Esophagus muscularis mucosa (tissue), 4 donors: ENCODE measurements at regions not wholly inside any gene's neighbourhood (a gene's known extent, or its start where the extent isn't known, plus 50 kb on each side); places are given as distances from the start of the nearest gene placed in this dataset.

ENCODE experiments used
- DNase-seq: peaks from one replicate; pipeline ENCODE4 v3.0.0-alpha.2; 2017; ENCODE audit errors: extremely low spot score
- H3K27ac ChIP-seq, 4 donors: fragments of 200-600 bp; sonication (generic); replicated peaks in 1 of 4; 1 replicate in 3 of 4; 2 replicates in 1 of 4; pipeline ENCODE4 v1.5.1; 2016 to 2019; ENCODE audit warnings: mild to moderate bottlenecking in 1 of 4
- H3K27me3 ChIP-seq, 4 donors: fragments of 200-600 bp; sonication (generic); one replicate each; pipeline versions ENCODE4 v1.5.1 to v1.6.0; 2016 to 2019
- H3K36me3 ChIP-seq, 4 donors: fragments of 200-600 bp; sonication (generic); one replicate each; pipeline ENCODE4 v1.5.1; 2016 to 2019
- H3K4me1 ChIP-seq, 4 donors: fragments of 200-600 bp; sonication (generic); one replicate each; pipeline ENCODE4 v1.5.1; 2016 to 2019
- H3K4me3 ChIP-seq, 4 donors: fragments of 200-600 bp; sonication (generic); 1 replicate in 2 of 4; 2 replicates in 2 of 4; pipeline ENCODE4 v1.5.1; 2016 to 2019; ENCODE audit warnings: mild to moderate bottlenecking in 4 of 4, moderate library complexity in 1 of 4
- H3K9me3 ChIP-seq, 4 donors: fragments of 200-600 bp; sonication (generic); 1 replicate in 3 of 4; 2 replicates in 1 of 4; pipeline ENCODE4 v1.5.1; 2016 to 2019
- EP300 ChIP-seq: sonication (generic); formaldehyde crosslinking; IDR thresholded peaks from one replicate; pipeline ENCODE4 v1.6.1; 2017; ENCODE audit warnings: antibody characterized with exemption
- POLR2A ChIP-seq: fragments of 450-650 bp; IDR thresholded peaks from one replicate; pipeline ENCODE4 v1.6.1; 2017; ENCODE audit warnings: antibody characterized with exemption, moderate library complexity, mild to moderate bottlenecking, low read depth
- POLR2AphosphoS5 ChIP-seq, 2 donors: sonication (generic); formaldehyde crosslinking; IDR thresholded peaks; one replicate each; pipeline ENCODE4 v1.6.1; 2017; ENCODE audit warnings: antibody characterized with exemption in 2 of 2
- WGBS: methylation state at CpG from one replicate; pipeline ENCODE4 v1.1.5; 2018; 5-methylcytosine and 5-hydroxymethylcytosine counted together
- intact Hi-C: fragments of 100-400 bp; cut with DNase I; formaldehyde crosslinking; loops from one replicate; pipeline ENCODE4 v1.15.1; 2023
- TF ChIP-seq, protein P1 (sequence below), 3 experiments: fragments of 200-600 bp in 2 of 3; fragments of 450-650 bp in 1 of 3; sonication (generic) in 2 of 3; IDR thresholded peaks; one replicate each; pipeline ENCODE4 v1.5.1; 2017 to 2019; ENCODE audit warnings: antibody characterized with exemption in 3 of 3, mild to moderate bottlenecking in 2 of 3, moderate library complexity in 1 of 3

DNA sequence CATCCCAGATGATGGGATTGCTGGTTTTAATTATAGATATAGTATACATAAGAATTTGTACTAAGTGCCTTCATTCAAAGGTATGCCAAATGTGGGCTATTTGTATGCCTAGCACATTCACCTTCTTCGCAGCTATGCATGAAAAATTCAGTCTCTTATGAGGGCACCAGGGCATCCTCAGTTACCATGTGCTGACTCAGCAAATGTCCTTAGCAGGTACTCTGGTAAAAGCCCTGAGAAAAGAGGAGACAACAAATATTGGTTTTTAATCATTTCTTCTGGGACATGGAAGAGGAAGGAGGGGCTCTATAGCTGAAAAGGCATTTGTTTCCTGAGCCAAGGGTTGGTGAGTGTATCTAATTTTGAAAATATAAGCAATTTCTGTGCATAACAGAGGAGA lies 258.1 kb upstream of the BMP2 start:
- TF ChIP-seq, protein P1, sequence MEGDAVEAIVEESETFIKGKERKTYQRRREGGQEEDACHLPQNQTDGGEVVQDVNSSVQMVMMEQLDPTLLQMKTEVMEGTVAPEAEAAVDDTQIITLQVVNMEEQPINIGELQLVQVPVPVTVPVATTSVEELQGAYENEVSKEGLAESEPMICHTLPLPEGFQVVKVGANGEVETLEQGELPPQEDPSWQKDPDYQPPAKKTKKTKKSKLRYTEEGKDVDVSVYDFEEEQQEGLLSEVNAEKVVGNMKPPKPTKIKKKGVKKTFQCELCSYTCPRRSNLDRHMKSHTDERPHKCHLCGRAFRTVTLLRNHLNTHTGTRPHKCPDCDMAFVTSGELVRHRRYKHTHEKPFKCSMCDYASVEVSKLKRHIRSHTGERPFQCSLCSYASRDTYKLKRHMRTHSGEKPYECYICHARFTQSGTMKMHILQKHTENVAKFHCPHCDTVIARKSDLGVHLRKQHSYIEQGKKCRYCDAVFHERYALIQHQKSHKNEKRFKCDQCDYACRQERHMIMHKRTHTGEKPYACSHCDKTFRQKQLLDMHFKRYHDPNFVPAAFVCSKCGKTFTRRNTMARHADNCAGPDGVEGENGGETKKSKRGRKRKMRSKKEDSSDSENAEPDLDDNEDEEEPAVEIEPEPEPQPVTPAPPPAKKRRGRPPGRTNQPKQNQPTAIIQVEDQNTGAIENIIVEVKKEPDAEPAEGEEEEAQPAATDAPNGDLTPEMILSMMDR (IDR thresholded peaks at IDR 0.05) = no peak
- TF ChIP-seq EP300 = no peak
- Histone ChIP-seq H3K4me1 (no peaks in the 10 kb centered on the region), H3K9me3 (peaks cover 0 to 7% (median 3%) of the 10 kb centered on the region in 4 donors), H3K36me3 (no peaks in the 10 kb centered on the region), H3K27ac (no peak overlapping the region), H3K27me3 (no peaks in the 10 kb centered on the region), H3K4me3 (no peak overlapping the region)
- no peak for DNase-seq
- intact Hi-C loops = no loop called here
- WGBS = 84% methylated on average over 1 of the region's 1 CpG

DNA sequence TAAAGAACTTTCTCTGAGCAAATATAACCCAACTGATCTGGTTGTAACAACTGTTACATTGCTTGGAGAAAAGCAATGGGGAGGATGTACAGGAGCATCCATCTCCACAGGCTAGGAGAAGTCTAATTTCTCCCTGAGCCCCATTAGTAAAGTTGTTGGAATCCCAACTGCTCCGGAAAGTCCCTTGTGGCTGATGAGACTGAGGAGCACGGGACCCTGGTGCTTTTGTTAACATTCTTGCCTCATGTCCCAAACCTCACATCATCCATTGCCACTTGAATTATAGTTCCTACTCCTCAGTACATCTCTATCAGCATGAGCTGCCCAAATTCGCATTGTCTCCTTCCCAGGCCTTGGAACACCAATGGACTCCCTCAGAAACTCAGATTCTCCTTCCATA lies 260.6 kb upstream of the BMP2 start:
- no peak overlapping the region for H3K27ac ChIP-seq
- WGBS = 48% methylated on average over 3 of the region's 3 CpGs
- H3K27me3 ChIP-seq = no peaks in the 10 kb centered on the region
- H3K4me1 ChIP-seq = no peaks in the 10 kb centered on the region
- no peak overlapping the region for H3K4me3 ChIP-seq
- TF ChIP-seq EP300 = no peak
- no peak for TF ChIP-seq POLR2A
- TF ChIP-seq, protein P1 (IDR thresholded peaks at IDR 0.05) = no peak
- no peak for TF ChIP-seq POLR2AphosphoS5 (IDR thresholded peaks at IDR 0.05)
- H3K36me3 ChIP-seq = no peaks in the 10 kb centered on the region
- intact Hi-C loops = no loop called here
- no peak for DNase-seq
- peaks cover 0 to 7% (median 3%) of the 10 kb centered on the region in 4 donors for H3K9me3 ChIP-seq

DNA sequence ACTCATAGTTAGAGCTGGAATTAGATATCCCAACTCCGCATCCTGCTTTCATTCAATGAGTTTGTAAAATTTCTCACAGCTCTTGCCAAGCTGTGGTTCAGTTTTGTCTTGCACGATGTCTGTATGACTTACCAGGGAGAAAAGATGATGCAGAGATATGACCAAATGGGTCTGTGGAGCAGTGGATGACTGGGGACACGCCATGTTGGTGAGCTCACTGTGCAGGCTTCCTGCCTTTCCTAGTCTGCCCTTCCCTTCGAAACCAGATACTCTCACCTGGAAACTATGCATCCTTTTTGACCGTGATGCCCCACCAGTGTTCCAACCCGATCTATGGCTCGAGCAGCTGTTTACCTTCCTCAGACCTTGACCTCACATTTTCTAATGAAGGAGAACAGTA lies 262.7 kb upstream of the BMP2 start:
- H3K4me1 ChIP-seq = no peaks in the 10 kb centered on the region
- H3K4me3 ChIP-seq = no peak overlapping the region
- H3K9me3 ChIP-seq = peaks cover 0 to 6% (median 2%) of the 10 kb centered on the region in 4 donors
- TF ChIP-seq EP300 (no peak), POLR2A (no peak), POLR2AphosphoS5 (IDR thresholded peaks at IDR 0.05) (no peak)
- TF ChIP-seq, protein P1 (IDR thresholded peaks at IDR 0.05) = no peak
- DNase-seq = no peak
- H3K27me3 ChIP-seq = no peaks in the 10 kb centered on the region
- intact Hi-C loops = no loop called here
- H3K27ac ChIP-seq = no peak overlapping the region
- H3K36me3 ChIP-seq = no peaks in the 10 kb centered on the region
- 86% methylated on average over 7 of the region's 7 CpGs for WGBS

DNA sequence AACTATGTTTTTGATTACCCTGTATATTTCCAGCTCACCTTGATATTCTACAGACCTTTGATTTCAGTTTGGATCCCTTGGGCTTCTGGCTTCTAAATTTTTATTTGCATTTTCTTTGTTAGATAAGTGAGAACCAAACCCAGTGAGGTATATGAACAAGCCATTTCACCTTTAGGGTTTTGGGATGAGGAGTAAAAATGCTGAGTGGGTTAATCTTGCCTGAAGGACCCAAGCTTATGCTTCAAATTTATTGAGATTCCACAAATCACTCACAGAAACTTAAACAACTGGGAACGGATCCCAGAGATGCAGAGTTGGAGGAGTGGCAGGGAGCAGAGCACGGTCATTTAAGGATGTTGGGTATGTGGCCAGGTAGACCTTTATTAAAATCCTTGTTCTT lies 263.3 kb upstream of the BMP2 start:
- H3K9me3 ChIP-seq = peaks cover 0 to under 1% (median 0%) of the 10 kb centered on the region in 4 donors
- no peaks in the 10 kb centered on the region for H3K4me1 ChIP-seq
- TF ChIP-seq POLR2A = no peak
- no peak for TF ChIP-seq EP300
- no peak for TF ChIP-seq POLR2AphosphoS5 (IDR thresholded peaks at IDR 0.05)
- TF ChIP-seq, protein P1 (IDR thresholded peaks at IDR 0.05) = no peak
- no peak overlapping the region for H3K27ac ChIP-seq
- no peak overlapping the region for H3K4me3 ChIP-seq
- H3K27me3 ChIP-seq = no peaks in the 10 kb centered on the region
- 61% methylated on average over 2 of the region's 2 CpGs for WGBS
- H3K36me3 ChIP-seq = no peaks in the 10 kb centered on the region
- intact Hi-C loops = no loop called here
- no peak for DNase-seq

- Histone ChIP-seq H3K27ac (no peak overlapping the region), H3K36me3 (no peaks in the 10 kb centered on the region), H3K27me3 (no peaks in the 10 kb centered on the region), H3K4me1 (no peaks in the 10 kb centered on the region), H3K4me3 (no peak overlapping the region), H3K9me3 (no peaks in the 10 kb centered on the region)
- DNase-seq = no peak
- intact Hi-C loops = no loop called here
- 88% methylated on average over 2 of the region's 2 CpGs for WGBS
- TF ChIP-seq POLR2A (no peak), EP300 (no peak), POLR2AphosphoS5 (IDR thresholded peaks at IDR 0.05) (no peak)
- TF ChIP-seq, protein P1 (IDR thresholded peaks at IDR 0.05) = no peak
Measured at GRCh38 chr20:6502999-6503398, 264.5 kb upstream of the BMP2 start.
